HG02885 (cell line): ENCODE measurements at regions not wholly inside any gene's neighbourhood (a gene's known extent, or its start where the extent isn't known, plus 50 kb on each side); places are given as distances from the start of the nearest gene placed in this dataset.
"Not testable (repeated sequence)": the region's sequence is repeated elsewhere in the genome, so short reads cannot be mapped to it uniquely, and the experiment has no call there.

Source experiments
- ATAC-seq: cut with Tn5 transposase; IDR thresholded peaks from one replicate; pipeline ENCODE4 v1.9.1; 2021; ENCODE audit warnings: mild to moderate bottlenecking; ENCODE audit not compliant: unreplicated experiment, poor library complexity

- no peak for ATAC-seq
These were observed 291.7 kb upstream of the DDHD1 start for GRCh38 chr14:53444677-53445312.

GRCh38 chr14:53441789-53442188, 288.7 kb upstream of the DDHD1 start:
- no peak for ATAC-seq

- no peak for ATAC-seq
These were observed 284.7 kb upstream of the DDHD1 start for GRCh38 chr14:53437858-53438257.

- peak; percentile 84 for ATAC-seq
These were observed 279.3 kb upstream of the DDHD1 start for GRCh38 chr14:53432378-53432802.

GRCh38 chr14:53430870-53431269, 277.7 kb upstream of the DDHD1 start:
- no peak for ATAC-seq

GRCh38 chr14:53412819-53413675, 259.9 kb upstream of the DDHD1 start:
- peak; percentile 64 for ATAC-seq

- no peak for ATAC-seq
These were observed 258.0 kb upstream of the DDHD1 start for GRCh38 chr14:53411125-53411524.

- ATAC-seq = no peak
These were observed 256.8 kb upstream of the DDHD1 start for GRCh38 chr14:53409969-53410368.

- ATAC-seq = no peak
These were observed 256.2 kb upstream of the DDHD1 start for GRCh38 chr14:53409289-53409688.

GRCh38 chr14:53408175-53408879, 255.2 kb upstream of the DDHD1 start:
- ATAC-seq = no peak

GRCh38 chr14:53406519-53406918, 253.4 kb upstream of the DDHD1 start:
- ATAC-seq = no peak

GRCh38 chr14:53401646-53402045, 248.5 kb upstream of the DDHD1 start:
- no peak for ATAC-seq

GRCh38 chr14:53399057-53399456, 245.9 kb upstream of the DDHD1 start:
- no peak for ATAC-seq

- no peak for ATAC-seq
These were observed 245.5 kb upstream of the DDHD1 start for GRCh38 chr14:53398616-53399015.

- ATAC-seq = not testable (repeated sequence)
These were observed 242.1 kb upstream of the DDHD1 start for GRCh38 chr14:53395267-53395666.

GRCh38 chr14:53391631-53392285, 238.6 kb upstream of the DDHD1 start:
- ATAC-seq = no peak

- no peak for ATAC-seq
These were observed 238.0 kb upstream of the DDHD1 start for GRCh38 chr14:53391156-53391555.

- ATAC-seq = no peak
These were observed 236.9 kb upstream of the DDHD1 start for GRCh38 chr14:53390008-53390407.

GRCh38 chr14:53389202-53389601, 236.1 kb upstream of the DDHD1 start:
- no peak for ATAC-seq

- no peak for ATAC-seq
These were observed 233.2 kb upstream of the DDHD1 start for GRCh38 chr14:53386362-53386761.

GRCh38 chr14:53384536-53384935, 231.4 kb upstream of the DDHD1 start:
- ATAC-seq = no peak
